ENCODE measurements at regions not wholly inside any gene's neighbourhood (a gene's known extent, or its start where the extent isn't known, plus 50 kb on each side); places are given as distances from the start of the nearest gene placed in this dataset.

DNA sequence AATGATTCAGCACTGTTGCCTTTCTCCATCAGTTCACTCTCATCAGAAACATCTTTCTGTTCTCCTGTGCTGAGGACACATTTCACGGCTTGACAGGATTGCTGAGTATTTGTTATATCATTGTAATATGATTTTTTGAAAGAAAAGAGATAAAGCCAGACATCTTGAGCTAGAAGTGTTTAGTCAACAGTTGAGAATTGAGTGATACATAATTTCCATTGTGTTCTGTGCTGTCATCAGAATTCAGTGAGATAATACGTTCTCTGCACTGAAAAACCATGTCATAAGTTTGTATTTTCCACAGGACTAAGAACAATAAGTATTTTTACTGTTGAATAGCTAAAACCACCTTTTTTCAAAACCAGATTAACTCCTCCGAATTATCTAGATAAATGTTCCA is 50.2 kb upstream of the GPRIN3 start:
- DNase-seq (ENCODE audit: low read depth), result no peak
- no peak overlapping the region for H3K4me3 ChIP-seq (ENCODE audit: low read depth, low read length)
- TF ChIP-seq, protein P1, sequence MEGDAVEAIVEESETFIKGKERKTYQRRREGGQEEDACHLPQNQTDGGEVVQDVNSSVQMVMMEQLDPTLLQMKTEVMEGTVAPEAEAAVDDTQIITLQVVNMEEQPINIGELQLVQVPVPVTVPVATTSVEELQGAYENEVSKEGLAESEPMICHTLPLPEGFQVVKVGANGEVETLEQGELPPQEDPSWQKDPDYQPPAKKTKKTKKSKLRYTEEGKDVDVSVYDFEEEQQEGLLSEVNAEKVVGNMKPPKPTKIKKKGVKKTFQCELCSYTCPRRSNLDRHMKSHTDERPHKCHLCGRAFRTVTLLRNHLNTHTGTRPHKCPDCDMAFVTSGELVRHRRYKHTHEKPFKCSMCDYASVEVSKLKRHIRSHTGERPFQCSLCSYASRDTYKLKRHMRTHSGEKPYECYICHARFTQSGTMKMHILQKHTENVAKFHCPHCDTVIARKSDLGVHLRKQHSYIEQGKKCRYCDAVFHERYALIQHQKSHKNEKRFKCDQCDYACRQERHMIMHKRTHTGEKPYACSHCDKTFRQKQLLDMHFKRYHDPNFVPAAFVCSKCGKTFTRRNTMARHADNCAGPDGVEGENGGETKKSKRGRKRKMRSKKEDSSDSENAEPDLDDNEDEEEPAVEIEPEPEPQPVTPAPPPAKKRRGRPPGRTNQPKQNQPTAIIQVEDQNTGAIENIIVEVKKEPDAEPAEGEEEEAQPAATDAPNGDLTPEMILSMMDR (IDR thresholded peaks at IDR 0.05; ENCODE audit: insufficient read depth, low read depth, low read length, missing control alignments), result no peak

Data from GM12865 (cell line).